H9 (cell line): ENCODE measurements at regions not wholly inside any gene's neighbourhood (a gene's known extent, or its start where the extent isn't known, plus 50 kb on each side); places are given as distances from the start of the nearest gene placed in this dataset.

Experiments
- DNase-seq: peaks from one replicate; pipeline ENCODE4 v3.0.0-alpha.2; 2017
- H2AFZ ChIP-seq: one replicate; pipeline ENCODE4 v1.6.1; 2013; ENCODE audit warnings: mild to moderate bottlenecking, low read length, control low read depth, moderate library complexity
- H2AK5ac ChIP-seq: 2 replicates; pipeline ENCODE4 v1.6.1; 2013; ENCODE audit warnings: low read length, control low read depth, mixed read lengths; ENCODE audit not compliant: insufficient read length
- H2BK120ac ChIP-seq: one replicate; pipeline ENCODE4 v1.6.1; 2013; ENCODE audit warnings: low read depth, mild to moderate bottlenecking, low read length, control low read depth, inconsistent platforms; ENCODE audit not compliant: poor library complexity, severe bottlenecking
- H2BK12ac ChIP-seq: 2 replicates; pipeline ENCODE4 v1.6.1; 2013; ENCODE audit warnings: low read length, control low read depth, mixed read lengths, low read depth; ENCODE audit not compliant: insufficient read length
- H2BK15ac ChIP-seq: 2 replicates; pipeline ENCODE4 v1.6.1; 2013; ENCODE audit warnings: low read depth, low read length, control low read depth
- H2BK20ac ChIP-seq: one replicate; pipeline ENCODE4 v1.6.1; 2013; ENCODE audit warnings: low read depth, mild to moderate bottlenecking, low read length, control low read depth, inconsistent platforms; ENCODE audit not compliant: poor library complexity, severe bottlenecking
- H2BK5ac ChIP-seq: 2 replicates; pipeline ENCODE4 v1.6.1; 2013; ENCODE audit warnings: low read length, control low read depth, mixed read lengths; ENCODE audit not compliant: insufficient read length
- H3K14ac ChIP-seq: 2 replicates; pipeline ENCODE4 v1.6.1; 2013; ENCODE audit warnings: low read length, control low read depth; ENCODE audit not compliant: insufficient read depth
- H3K18ac ChIP-seq: 2 replicates; pipeline ENCODE4 v1.6.1; 2013; ENCODE audit warnings: low read depth, mild to moderate bottlenecking, mixed read lengths, low read length, control low read depth; ENCODE audit not compliant: insufficient read length
- H3K23ac ChIP-seq: 2 replicates; pipeline ENCODE4 v1.6.1; 2013; ENCODE audit warnings: low read length, control low read depth, mixed read lengths, low read depth; ENCODE audit not compliant: insufficient read length
- H3K23me2 ChIP-seq: 2 replicates; pipeline ENCODE4 v1.6.1; 2013; ENCODE audit warnings: low read depth, mild to moderate bottlenecking, mixed read lengths, low read length, control low read depth; ENCODE audit not compliant: insufficient read length, poor library complexity, severe bottlenecking
- H3K27ac ChIP-seq: 2 replicates; pipeline ENCODE4 v1.5.1; 2013; ENCODE audit warnings: low read length, control low read depth, mixed read lengths, low read depth; ENCODE audit not compliant: insufficient read length
- H3K27me3 ChIP-seq: 2 replicates; pipeline ENCODE4 v1.6.1; 2013; ENCODE audit warnings: low read length, control low read depth, inconsistent platforms; ENCODE audit not compliant: insufficient read depth
- H3K4ac ChIP-seq: 2 replicates; pipeline ENCODE4 v1.6.1; 2013; ENCODE audit warnings: low read depth, mild to moderate bottlenecking, control low read depth, inconsistent platforms, low read length, moderate library complexity
- H3K4me1 ChIP-seq: 2 replicates; pipeline ENCODE4 v1.6.1; 2013; ENCODE audit warnings: low read length, control low read depth, inconsistent platforms; ENCODE audit not compliant: insufficient read depth
- H3K4me2 ChIP-seq: 2 replicates; pipeline ENCODE4 v1.6.1; 2013; ENCODE audit warnings: low read length, control low read depth, mixed read lengths; ENCODE audit not compliant: insufficient read length, insufficient read depth
- H3K56ac ChIP-seq: 2 replicates; pipeline ENCODE4 v1.6.1; 2013; ENCODE audit warnings: low read depth, mild to moderate bottlenecking, mixed read lengths, low read length, control low read depth; ENCODE audit not compliant: insufficient read length
- H3K79me1 ChIP-seq: 2 replicates; pipeline ENCODE4 v1.6.1; 2013; ENCODE audit warnings: low read depth, mild to moderate bottlenecking, moderate library complexity, low read length, control low read depth, inconsistent platforms; ENCODE audit not compliant: insufficient read depth, poor library complexity, severe bottlenecking
- H3K79me2 ChIP-seq: 2 replicates; pipeline ENCODE4 v1.6.1; 2013; ENCODE audit warnings: low read length, control low read depth, inconsistent platforms; ENCODE audit not compliant: insufficient read depth
- H3K9ac ChIP-seq: 2 replicates; pipeline ENCODE4 v1.6.1; 2013; ENCODE audit warnings: low read length, control low read depth, mixed read lengths; ENCODE audit not compliant: insufficient read length; ENCODE audit errors: extremely low read depth
- H3K9me3 ChIP-seq: one replicate; pipeline ENCODE4 v1.6.1; 2013; ENCODE audit warnings: low read depth, low read length, inconsistent platforms; ENCODE audit not compliant: control insufficient read depth
- H3T11ph ChIP-seq: one replicate; pipeline ENCODE4 v1.6.1; 2013; ENCODE audit warnings: mild to moderate bottlenecking, low read length, control low read depth, inconsistent platforms
- H4K20me1 ChIP-seq: one replicate; pipeline ENCODE4 v1.6.1; 2013; ENCODE audit not compliant: control insufficient read depth, insufficient read length, insufficient read depth
- H4K5ac ChIP-seq: 2 replicates; pipeline ENCODE4 v1.6.1; 2013; ENCODE audit warnings: low read depth, mild to moderate bottlenecking, mixed read lengths, low read length, control low read depth; ENCODE audit not compliant: insufficient read length
- H4K8ac ChIP-seq: replicated peaks from 2 replicates; pipeline ENCODE4 v1.6.1; 2013; ENCODE audit warnings: low read length, control low read depth, mixed read lengths, low read depth; ENCODE audit not compliant: insufficient read length
- H4K91ac ChIP-seq: 2 replicates; pipeline ENCODE4 v1.6.1; 2013; ENCODE audit warnings: low read depth, mild to moderate bottlenecking, moderate library complexity, mixed read lengths, low read length, control low read depth; ENCODE audit not compliant: insufficient read length
- H3K27ac Mint-ChIP-seq, 3 experiments: 2 replicates in 2 of 3; 3 replicates in 1 of 3; pipeline ENCODE4 v1.8.0; 2020 to 2021; ENCODE audit warnings: mixed read lengths in 3 of 3, mild to moderate bottlenecking in 1 of 3, moderate library complexity in 1 of 3
- H3K27me3 Mint-ChIP-seq: 2 replicates; pipeline ENCODE4 v1.8.0; 2021; ENCODE audit warnings: low read depth, mild to moderate bottlenecking, moderate library complexity, mixed read lengths
- H3K36me3 Mint-ChIP-seq, 3 experiments: 2 replicates in 2 of 3; 3 replicates in 1 of 3; pipeline ENCODE4 v1.8.0; 2020 to 2021; ENCODE audit warnings: low read depth in 3 of 3, mixed read lengths in 3 of 3; ENCODE audit not compliant: insufficient read depth in 1 of 3
- H3K4me1 Mint-ChIP-seq, 2 experiments: 2 replicates each; pipeline ENCODE4 v1.8.0; 2020; ENCODE audit warnings: mixed read lengths in 2 of 2
- H3K4me3 Mint-ChIP-seq, 2 experiments: 2 replicates in 1 of 2; 3 replicates in 1 of 2; pipeline ENCODE4 v1.8.0; 2020 to 2021; ENCODE audit warnings: mild to moderate bottlenecking in 2 of 2, mixed read lengths in 2 of 2, moderate library complexity in 1 of 2
- H3K9me3 Mint-ChIP-seq, 2 experiments: 2 replicates in 1 of 2; 3 replicates in 1 of 2; pipeline ENCODE4 v1.8.0; 2020; ENCODE audit warnings: mild to moderate bottlenecking in 2 of 2, mixed read lengths in 2 of 2, moderate library complexity in 1 of 2
- WGBS: extraction: QIAGEN DNeasy Blood & Tissue Kit; methylation state at CpG from one replicate; pipeline ENCODE4 v1.1.7; 2013; ENCODE audit warnings: missing lambda C conversion rate, low lambda C conversion rate, mixed read lengths; ENCODE audit not compliant: insufficient read length; ENCODE audit errors: extremely low coverage; 5-methylcytosine and 5-hydroxymethylcytosine counted together
- TF ChIP-seq, protein P1 (sequence below): fragments of 200-600 bp; sonication (generic); conservative IDR thresholded peaks from 3 replicates; pipeline ENCODE4 v1.8.0; 2021; ENCODE audit warnings: antibody characterized with exemption, mild to moderate bottlenecking

DNA sequence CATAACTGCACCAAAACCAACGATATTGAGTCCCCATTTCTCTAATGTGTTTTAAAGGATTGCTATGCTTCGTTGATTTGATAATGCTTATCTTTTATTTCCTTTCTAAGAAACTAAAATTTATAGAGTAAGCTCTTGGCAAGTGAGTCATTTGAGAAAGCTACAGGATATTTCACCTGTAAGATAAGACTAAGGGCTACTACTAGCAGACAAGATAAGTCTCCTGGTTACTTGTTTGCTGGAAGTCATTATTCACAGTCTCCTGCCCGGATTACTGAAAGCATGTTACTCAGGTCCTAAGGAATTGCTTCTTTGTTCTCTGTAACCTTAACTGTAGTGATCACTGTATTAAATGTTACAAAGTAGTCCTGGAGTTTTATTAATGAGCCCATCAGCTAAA is 315.9 kb upstream of the RASA1 start:
- H4K8ac ChIP-seq = no peak overlapping the region
- H3K9me3 ChIP-seq = no peaks in the 10 kb centered on the region
- no peaks in the 10 kb centered on the region for H3K23me2 ChIP-seq
- no peak overlapping the region for H2BK120ac ChIP-seq
- H2AK5ac ChIP-seq = no peak overlapping the region
- H3T11ph ChIP-seq = no peak overlapping the region
- H4K91ac ChIP-seq = no peak overlapping the region
- Mint-ChIP-seq H3K27me3 (no peaks in the 10 kb centered on the region), H3K27ac (no peak overlapping the region), H3K4me1 (no peaks in the 10 kb centered on the region), H3K4me3 (no peak overlapping the region), H3K36me3 (no peaks in the 10 kb centered on the region), H3K9me3 (no peaks in the 10 kb centered on the region; a peak in 1 of 5 replicates)
- no peak overlapping the region for H2BK15ac ChIP-seq
- H3K4me1 ChIP-seq = no peaks in the 10 kb centered on the region
- no CpG with 5 or more reads among the region's 3 CpGs for WGBS
- no peak overlapping the region for H3K14ac ChIP-seq
- no peak overlapping the region for H3K27ac ChIP-seq
- no peak overlapping the region for H3K56ac ChIP-seq
- H3K18ac ChIP-seq = no peak overlapping the region
- no peaks in the 10 kb centered on the region for H4K20me1 ChIP-seq
- no peaks in the 10 kb centered on the region for H3K27me3 ChIP-seq
- no peak overlapping the region for H3K23ac ChIP-seq
- no peak overlapping the region for H2BK5ac ChIP-seq
- H3K79me1 ChIP-seq = no peaks in the 10 kb centered on the region
- no peak overlapping the region for H3K9ac ChIP-seq
- no peak for DNase-seq
- no peaks in the 10 kb centered on the region for H3K79me2 ChIP-seq
- no peak overlapping the region for H4K5ac ChIP-seq
- H3K4ac ChIP-seq = no peak overlapping the region
- H3K4me2 ChIP-seq = no peak overlapping the region
- TF ChIP-seq, protein P1, sequence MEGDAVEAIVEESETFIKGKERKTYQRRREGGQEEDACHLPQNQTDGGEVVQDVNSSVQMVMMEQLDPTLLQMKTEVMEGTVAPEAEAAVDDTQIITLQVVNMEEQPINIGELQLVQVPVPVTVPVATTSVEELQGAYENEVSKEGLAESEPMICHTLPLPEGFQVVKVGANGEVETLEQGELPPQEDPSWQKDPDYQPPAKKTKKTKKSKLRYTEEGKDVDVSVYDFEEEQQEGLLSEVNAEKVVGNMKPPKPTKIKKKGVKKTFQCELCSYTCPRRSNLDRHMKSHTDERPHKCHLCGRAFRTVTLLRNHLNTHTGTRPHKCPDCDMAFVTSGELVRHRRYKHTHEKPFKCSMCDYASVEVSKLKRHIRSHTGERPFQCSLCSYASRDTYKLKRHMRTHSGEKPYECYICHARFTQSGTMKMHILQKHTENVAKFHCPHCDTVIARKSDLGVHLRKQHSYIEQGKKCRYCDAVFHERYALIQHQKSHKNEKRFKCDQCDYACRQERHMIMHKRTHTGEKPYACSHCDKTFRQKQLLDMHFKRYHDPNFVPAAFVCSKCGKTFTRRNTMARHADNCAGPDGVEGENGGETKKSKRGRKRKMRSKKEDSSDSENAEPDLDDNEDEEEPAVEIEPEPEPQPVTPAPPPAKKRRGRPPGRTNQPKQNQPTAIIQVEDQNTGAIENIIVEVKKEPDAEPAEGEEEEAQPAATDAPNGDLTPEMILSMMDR = no peak
- H2BK12ac ChIP-seq = no peak overlapping the region
- no peak overlapping the region for H2BK20ac ChIP-seq
- no peak overlapping the region for H2AFZ ChIP-seq
